GM23338 (cell line): ENCODE measurements at regions not wholly inside any gene's neighbourhood (a gene's known extent, or its start where the extent isn't known, plus 50 kb on each side); places are given as distances from the start of the nearest gene placed in this dataset.

Experiments
- ATAC-seq: fragments of 200-7000 bp; cut with Tn5 transposase; 3 replicates; pipeline ENCODE4 v1.9.1; 2020
- DNase-seq: peaks from one replicate; pipeline ENCODE4 v3.0.0-alpha.2; 2015; ENCODE audit warnings: low spot score
- H2AFZ ChIP-seq: fragments of 200-600 bp; sonication (generic); 2 replicates; pipeline ENCODE4 v1.8.0; 2016; ENCODE audit warnings: antibody characterized with exemption, mild to moderate bottlenecking, moderate library complexity
- H3F3A ChIP-seq: fragments of 200-600 bp; sonication (generic); replicated peaks from 2 replicates; pipeline ENCODE4 v1.8.0; 2017; ENCODE audit warnings: antibody characterized with exemption, mixed run types, low read depth
- H3K27ac ChIP-seq: fragments of 200-600 bp; sonication (generic); 2 replicates; pipeline ENCODE4 v1.6.1; 2016; ENCODE audit warnings: low read depth
- H3K27me3 ChIP-seq: fragments of 200-600 bp; sonication (generic); 2 replicates; pipeline ENCODE4 v1.8.0; 2016; ENCODE audit warnings: mild to moderate bottlenecking, mixed run types, moderate library complexity; ENCODE audit not compliant: insufficient read depth
- H3K36me3 ChIP-seq: fragments of 200-600 bp; sonication (generic); 2 replicates; pipeline ENCODE4 v1.8.0; 2016; ENCODE audit warnings: mild to moderate bottlenecking; ENCODE audit not compliant: insufficient read depth
- H3K4me1 ChIP-seq: fragments of 200-600 bp; sonication (generic); 2 replicates; pipeline ENCODE4 v1.8.0; 2016; ENCODE audit warnings: mild to moderate bottlenecking, moderate library complexity; ENCODE audit not compliant: insufficient read depth
- H3K4me2 ChIP-seq: fragments of 200-600 bp; sonication (generic); 2 replicates; pipeline ENCODE4 v1.7.1; 2017; ENCODE audit warnings: mixed run types
- H3K4me3 ChIP-seq: fragments of 200-600 bp; sonication (generic); 2 replicates; pipeline ENCODE4 v1.6.1; 2016; ENCODE audit warnings: mixed run types
- H3K79me2 ChIP-seq: fragments of 200-600 bp; sonication (generic); replicated peaks from 2 replicates; pipeline ENCODE4 v1.8.0; 2017; ENCODE audit warnings: mild to moderate bottlenecking; ENCODE audit not compliant: insufficient read depth
- H3K9me2 ChIP-seq: fragments of 200-600 bp; sonication (generic); 2 replicates; pipeline ENCODE4 v1.8.0; 2017; ENCODE audit not compliant: insufficient read depth
- H4K20me1 ChIP-seq: fragments of 200-600 bp; sonication (generic); replicated peaks from 2 replicates; pipeline ENCODE4 v1.8.0; 2017; ENCODE audit warnings: mild to moderate bottlenecking; ENCODE audit not compliant: insufficient read depth
- H3K27ac Mint-ChIP-seq: 2 replicates; pipeline ENCODE4 v1.8.0; 2020; ENCODE audit warnings: inconsistent platforms, mild to moderate bottlenecking, moderate library complexity, mixed read lengths
- H3K27me3 Mint-ChIP-seq: 3 replicates; pipeline ENCODE4 v1.8.0; 2022; ENCODE audit warnings: low read depth, mild to moderate bottlenecking, moderate library complexity, mixed read lengths, inconsistent platforms; ENCODE audit not compliant: insufficient read depth, poor library complexity
- H3K36me3 Mint-ChIP-seq: 3 replicates; pipeline ENCODE4 v1.8.0; 2021; ENCODE audit warnings: low read depth, mild to moderate bottlenecking, inconsistent platforms, moderate library complexity, mixed read lengths
- H3K4me1 Mint-ChIP-seq: 3 replicates; pipeline ENCODE4 v1.8.0; 2020; ENCODE audit warnings: mild to moderate bottlenecking, inconsistent platforms, mixed read lengths
- H3K4me3 Mint-ChIP-seq: 3 replicates; pipeline ENCODE4 v1.8.0; 2021; ENCODE audit warnings: moderate library complexity, mild to moderate bottlenecking, inconsistent platforms, mixed read lengths
- H3K9me3 Mint-ChIP-seq: 3 replicates; pipeline ENCODE4 v1.8.0; 2020; ENCODE audit warnings: moderate library complexity, mild to moderate bottlenecking, inconsistent platforms, mixed read lengths
- CTCF ChIP-seq, 2 experiments: fragments of 200-600 bp in 1 of 2; sonication (generic) in 1 of 2; conservative IDR thresholded peaks; 2 replicates each; pipeline versions ENCODE4 v1.5.1 to v1.6.1; 2016 to 2017; ENCODE audit warnings: antibody characterized with exemption in 2 of 2, low read depth in 2 of 2, mild to moderate bottlenecking in 2 of 2, moderate library complexity in 1 of 2
- EZH2phosphoT487 ChIP-seq: fragments of 200-600 bp; sonication (generic); IDR thresholded peaks from one replicate; pipeline ENCODE4 v1.8.1; 2018; ENCODE audit warnings: antibody characterized with exemption; ENCODE audit not compliant: unreplicated experiment
- NANOG ChIP-seq: IDR thresholded peaks from 2 replicates; pipeline ENCODE4 v1.6.1; 2016; ENCODE audit warnings: antibody characterized with exemption, borderline replicate concordance
- POLR2AphosphoS5 ChIP-seq: IDR thresholded peaks from 2 replicates; pipeline ENCODE4 v1.6.1; 2016; ENCODE audit warnings: antibody characterized with exemption, low read depth
- REST ChIP-seq: IDR thresholded peaks from one replicate; pipeline ENCODE4 v1.6.1; 2018; ENCODE audit warnings: antibody characterized with exemption; ENCODE audit not compliant: unreplicated experiment
- ZNF114 ChIP-seq: fragments of 250-450 bp; sonication (Bioruptor Pico); IDR thresholded peaks from 2 replicates; pipeline ENCODE4 v1.5.0; 2020; ENCODE audit warnings: mild to moderate bottlenecking, moderate library complexity
- ZNF462 ChIP-seq: fragments of 250-450 bp; sonication (Bioruptor Pico); IDR thresholded peaks from 2 replicates; pipeline ENCODE4 v1.5.0; 2020; ENCODE audit warnings: mild to moderate bottlenecking, moderate library complexity

- Mint-ChIP-seq H3K27me3 (no peaks in the 10 kb centered on the region), H3K36me3 (0 out of 3 replicates have a peak, but pooled peaks cover 3% of the 10 kb centered on the region), H3K4me1 (0 out of 3 replicates have a peak, but pooled peaks cover 2% of the 10 kb centered on the region), H3K9me3 (peaks cover 10% of the 10 kb centered on the region), H3K4me3 (no peak overlapping the region), H3K27ac (no peak overlapping the region)
- Histone ChIP-seq H3K4me3 (no peak overlapping the region), H2AFZ (no peak overlapping the region), H3K4me2 (no peak overlapping the region), H3K79me2 (no peaks in the 10 kb centered on the region), H4K20me1 (no peaks in the 10 kb centered on the region), H3K27me3 (no peaks in the 10 kb centered on the region), H3F3A (no peaks in the 10 kb centered on the region), H3K36me3 (no peaks in the 10 kb centered on the region), H3K4me1 (no peaks in the 10 kb centered on the region), H3K9me2 (peaks cover 9% of the 10 kb centered on the region; the same call in 1 of the 2 replicates), H3K27ac (no peak overlapping the region)
- TF ChIP-seq CTCF (conservative IDR thresholded peaks at IDR 0.05; ENCODE audit: low read depth in 2 of 2): no peak
- ATAC-seq (no peak), DNase-seq (no peak)
Observed at GRCh38 chr3:86733257-86733656, 257.7 kb downstream of the VGLL3 start.

- H4K20me1 ChIP-seq: no peaks in the 10 kb centered on the region
- Mint-ChIP-seq H3K27ac (no peak overlapping the region), H3K9me3 (peaks cover 10% of the 10 kb centered on the region), H3K27me3 (no peaks in the 10 kb centered on the region), H3K36me3 (0 out of 3 replicates have a peak, but pooled peaks cover 3% of the 10 kb centered on the region), H3K4me1 (no peaks in the 10 kb centered on the region), H3K4me3 (no peak overlapping the region)
- H3K4me1 ChIP-seq: no peaks in the 10 kb centered on the region
- no peaks in the 10 kb centered on the region for H3K79me2 ChIP-seq
- H3K27me3 ChIP-seq: no peaks in the 10 kb centered on the region
- ATAC-seq: no peak
- peaks cover 11% of the 10 kb centered on the region; the same call in 1 of the 2 replicates for H3K9me2 ChIP-seq
- H3K4me3 ChIP-seq: no peak overlapping the region
- no peak for DNase-seq
- H2AFZ ChIP-seq: no peak overlapping the region
- H3K36me3 ChIP-seq: no peaks in the 10 kb centered on the region
- H3F3A ChIP-seq: no peaks in the 10 kb centered on the region
- H3K27ac ChIP-seq: no peak overlapping the region
- H3K4me2 ChIP-seq: no peak overlapping the region
- TF ChIP-seq POLR2AphosphoS5 (no peak), EZH2phosphoT487 (no peak), ZNF114 (CRISPR knock-in tag) (no peak), REST (no peak), ZNF462 (no peak), NANOG (no peak), CTCF (conservative IDR thresholded peaks at IDR 0.05; ENCODE audit: low read depth in 2 of 2) (no peak)
Observed at GRCh38 chr3:86731501-86731901, 259.4 kb downstream of the VGLL3 start.
